ENCODE measurements at regions not wholly inside any gene's neighbourhood (a gene's known extent, or its start where the extent isn't known, plus 50 kb on each side); places are given as distances from the start of the nearest gene placed in this dataset.

DNA sequence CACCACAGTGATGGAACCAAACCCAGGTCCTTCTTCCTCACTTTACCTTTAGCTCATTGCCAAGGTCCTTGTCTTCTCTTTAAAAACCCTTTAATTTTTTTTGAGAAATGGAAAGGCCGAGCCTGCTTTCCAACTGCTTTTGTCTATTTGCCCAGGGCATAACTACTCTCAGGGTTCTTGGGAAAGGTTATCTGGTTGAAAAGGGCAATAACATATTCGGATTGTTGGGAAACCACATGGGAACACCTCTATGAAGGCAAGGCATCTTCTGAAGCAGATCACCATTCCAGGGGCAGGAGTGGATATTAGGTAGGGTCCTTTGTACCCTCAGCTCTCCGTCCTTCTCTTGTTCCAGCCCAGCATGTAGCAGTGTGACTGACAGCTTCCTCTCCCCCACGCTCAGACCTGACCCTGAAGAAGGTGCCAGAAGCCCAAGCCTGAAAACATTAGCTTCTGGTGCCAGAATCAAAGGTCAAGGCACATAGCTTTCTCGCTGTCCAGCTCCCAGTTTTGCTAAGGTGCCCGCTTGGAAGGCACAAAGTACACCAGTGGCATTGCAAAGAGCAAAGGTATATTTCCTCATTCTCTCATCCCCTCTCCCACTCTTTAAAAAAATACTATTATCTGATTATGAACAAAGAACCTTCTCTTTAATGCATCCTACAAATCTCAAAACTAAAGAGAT is 123.2 kb upstream of the LINC00305 start:
- no peak for DNase-seq (ENCODE audit: low spot score)

DNA sequence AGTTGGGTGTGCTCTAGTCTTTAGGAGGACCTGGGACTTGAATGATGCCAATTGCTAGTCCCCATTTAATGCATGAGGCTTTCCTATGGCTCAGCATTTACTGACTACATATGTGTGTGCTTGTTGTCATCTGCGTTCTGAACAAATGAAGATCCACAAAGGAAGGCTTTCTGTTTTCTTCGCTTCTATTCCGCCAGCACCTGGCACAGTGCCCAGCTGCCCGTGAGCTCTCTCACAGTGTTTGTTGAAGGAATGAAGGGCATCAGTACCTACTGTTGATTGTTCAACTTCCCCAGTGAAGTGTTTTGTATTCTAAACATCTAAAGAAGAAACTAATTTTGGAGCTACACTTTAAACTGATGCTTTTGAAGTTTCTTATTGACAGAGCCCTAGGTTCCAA is 122.4 kb upstream of the LINC00305 start:
- DNase-seq (ENCODE audit: low spot score) = no peak
- TF ChIP-seq CTCF (IDR thresholded peaks at IDR 0.05) = no peak
- no peak overlapping the region for H3K4me3 ChIP-seq
- H3K27ac ChIP-seq = no peak overlapping the region

More for the DNA sequence above, 123.2 kb upstream of the LINC00305 start:
- no peak for TF ChIP-seq CTCF (IDR thresholded peaks at IDR 0.05)
- H3K4me3 ChIP-seq = no peak overlapping the region
- H3K27ac ChIP-seq = no peak overlapping the region

GRCh38 chr18:64270608-64271007 is 121.7 kb upstream of the LINC00305 start:
- no peak for DNase-seq (ENCODE audit: low spot score)
- TF ChIP-seq CTCF (IDR thresholded peaks at IDR 0.05) = no peak
- Histone ChIP-seq H3K4me3 (no peak overlapping the region), H3K27ac (no peak overlapping the region)

DNA sequence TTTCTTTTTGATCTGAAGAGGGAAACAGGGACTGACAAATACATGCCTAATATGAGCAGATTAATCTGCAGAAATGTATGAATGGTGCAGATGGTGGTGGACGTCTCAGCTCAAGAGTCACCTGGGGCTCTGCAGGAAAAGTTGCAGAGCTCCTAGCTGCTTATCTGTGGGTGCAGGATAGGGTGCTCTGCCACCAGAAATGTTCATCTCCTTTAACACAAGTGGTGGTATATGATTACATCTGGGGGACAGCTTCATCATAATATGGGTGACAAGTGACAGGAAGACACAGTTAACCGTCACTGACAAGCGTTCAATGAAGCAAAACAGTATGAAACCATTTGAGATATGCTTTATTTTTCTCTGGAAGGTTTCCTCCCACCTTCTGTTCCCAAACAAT is 121.2 kb upstream of the LINC00305 start:
- H3K27ac ChIP-seq = no peak overlapping the region
- H3K4me3 ChIP-seq = no peak overlapping the region
- no peak for DNase-seq (ENCODE audit: low spot score)
- no peak for TF ChIP-seq CTCF (IDR thresholded peaks at IDR 0.05)

DNA sequence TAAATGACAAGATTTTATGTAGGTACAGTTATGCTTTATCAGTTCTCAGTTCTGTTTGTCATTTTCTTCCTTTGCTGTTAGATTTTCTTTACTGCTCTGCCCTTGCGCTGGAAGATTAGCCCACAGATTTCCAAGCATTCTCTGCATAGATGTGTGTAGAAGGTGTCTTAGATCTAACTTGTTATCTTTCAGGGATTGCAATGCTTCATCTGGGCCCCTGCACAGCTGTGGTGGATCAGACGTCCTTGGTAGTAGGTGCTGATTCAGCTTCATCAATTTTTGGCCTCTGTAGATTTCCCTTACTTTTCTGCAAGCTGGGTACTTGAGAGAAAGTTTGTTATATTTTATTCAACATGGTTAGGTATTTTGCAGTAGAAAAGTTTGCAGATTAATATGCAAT is 115.3 kb upstream of the LINC00305 start:
- no peak overlapping the region for H3K4me3 ChIP-seq
- H3K27ac ChIP-seq = no peak overlapping the region
- no peak for TF ChIP-seq CTCF (IDR thresholded peaks at IDR 0.05)
- DNase-seq (ENCODE audit: low spot score) = no peak

DNA sequence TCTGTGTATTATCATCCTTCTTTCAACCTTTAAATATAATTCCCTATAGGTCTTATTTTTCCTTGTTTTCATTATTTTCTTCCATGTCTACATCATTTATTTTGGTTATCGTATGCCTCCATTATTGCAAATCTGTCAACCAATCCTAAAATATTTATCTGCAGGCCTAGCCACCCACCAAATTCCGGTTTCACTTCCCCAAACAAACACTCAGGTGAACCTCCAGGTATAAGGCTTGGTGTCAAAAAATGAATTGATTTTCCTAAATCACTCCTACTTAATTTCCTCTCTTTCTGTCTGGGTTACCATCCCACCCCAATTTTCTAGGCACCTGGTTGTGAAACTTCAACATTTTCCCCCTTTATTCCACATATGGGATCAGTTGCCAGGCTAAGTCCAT is 111.9 kb upstream of the LINC00305 start:
- no peak for DNase-seq (ENCODE audit: low spot score)
- Histone ChIP-seq H3K27ac (no peak overlapping the region), H3K4me3 (no peak overlapping the region)
- TF ChIP-seq CTCF (IDR thresholded peaks at IDR 0.05) = no peak

DNA sequence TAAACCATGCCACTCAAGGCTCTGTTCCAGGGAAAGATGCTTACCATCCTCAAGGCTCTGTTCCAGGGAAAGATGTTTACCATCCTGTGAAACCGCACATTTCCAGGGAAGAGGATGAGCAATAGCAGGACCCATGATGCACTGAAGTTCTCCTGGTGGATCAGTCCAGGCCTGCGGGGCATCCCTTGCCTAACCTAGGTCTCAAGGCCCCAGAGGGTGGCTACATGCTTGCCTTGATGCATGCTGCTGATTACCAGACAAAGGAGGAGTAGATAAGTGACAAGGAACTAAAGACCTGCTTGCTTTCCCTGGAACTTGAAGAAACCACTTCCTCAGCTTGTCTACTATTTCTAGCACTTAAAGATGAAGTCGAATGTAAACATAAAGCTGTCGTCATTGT is 111.0 kb upstream of the LINC00305 start:
- H3K27ac ChIP-seq = no peak overlapping the region
- no peak for TF ChIP-seq CTCF (IDR thresholded peaks at IDR 0.05)
- no peak overlapping the region for H3K4me3 ChIP-seq
- DNase-seq (ENCODE audit: low spot score) = no peak

Measured in coronary artery (tissue), 2 donors.